ENCODE measurements at regions not wholly inside any gene's neighbourhood (a gene's known extent, or its start where the extent isn't known, plus 50 kb on each side); places are given as distances from the start of the nearest gene placed in this dataset.

DNA sequence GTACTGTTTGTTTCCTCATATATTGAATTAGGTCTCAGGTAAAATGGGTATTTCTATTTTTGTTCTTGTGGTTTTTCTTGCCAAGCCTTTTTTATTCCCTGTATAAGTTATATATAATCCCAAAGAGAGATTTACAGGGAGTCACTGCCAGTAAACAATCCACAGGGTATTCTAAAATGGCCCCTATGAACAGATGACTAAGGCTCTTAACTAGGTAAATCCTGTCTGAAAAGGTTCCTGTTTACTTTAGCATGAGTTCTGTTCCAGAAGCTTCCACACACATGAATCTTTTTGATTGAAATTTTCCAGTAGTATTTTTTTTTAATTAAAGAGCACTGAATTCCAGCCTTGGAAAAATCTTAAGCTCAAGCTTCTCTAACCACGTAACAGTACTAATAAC lies 552.8 kb upstream of the CCDC179 start:
- no peak for TF ChIP-seq CTCF (conservative IDR thresholded peaks at IDR 0.05)
- no peak for TF ChIP-seq EZH2 (IDR thresholded peaks at IDR 0.05; ENCODE audit: low read depth)

All from PC-9 (cell line).